ENCODE measurements at regions not wholly inside any gene's neighbourhood (a gene's known extent, or its start where the extent isn't known, plus 50 kb on each side); places are given as distances from the start of the nearest gene placed in this dataset.

DNA sequence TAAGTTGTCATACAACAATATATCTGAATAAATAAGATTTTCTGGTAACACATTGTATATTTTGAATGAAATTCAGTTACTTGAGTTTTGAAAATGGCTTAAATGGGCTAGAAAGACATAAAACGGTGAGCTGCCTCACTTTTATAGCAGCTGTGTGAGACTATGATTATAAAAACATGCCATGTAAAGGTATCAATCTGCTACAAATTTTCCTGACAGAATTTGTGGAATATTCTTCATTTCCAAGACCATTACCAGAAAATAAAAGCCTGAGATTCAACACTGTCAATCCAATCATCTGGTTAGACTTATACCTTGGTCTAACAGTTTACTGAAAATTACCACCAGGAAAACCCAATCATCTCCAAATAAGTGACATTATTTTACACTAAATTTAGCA is 181.1 kb downstream of the SPCS3 start:
- no peaks in the 10 kb centered on the region for H3K9me3 ChIP-seq (ENCODE audit: control insufficient read depth, low read length)
- H3K27me3 Mint-ChIP-seq (ENCODE audit: insufficient read depth) = no peaks in the 10 kb centered on the region
- DNase-seq = no peak
- no peaks in the 10 kb centered on the region for H3K4me1 ChIP-seq (ENCODE audit: control insufficient read depth, insufficient read depth, low read length)
- no peak overlapping the region for H3K27ac ChIP-seq (ENCODE audit: low read depth, low read length)
- WGBS, 2 experiments (ENCODE audit: insufficient coverage in 1 of 2, insufficient read length in 1 of 2) = 78 to 100% methylated on average over 1 of the region's 1 CpG
- H3K4me3 ChIP-seq (ENCODE audit: low read length) = no peak overlapping the region
- H3K4me3 Mint-ChIP-seq = no peak overlapping the region
- TF ChIP-seq, protein P1, sequence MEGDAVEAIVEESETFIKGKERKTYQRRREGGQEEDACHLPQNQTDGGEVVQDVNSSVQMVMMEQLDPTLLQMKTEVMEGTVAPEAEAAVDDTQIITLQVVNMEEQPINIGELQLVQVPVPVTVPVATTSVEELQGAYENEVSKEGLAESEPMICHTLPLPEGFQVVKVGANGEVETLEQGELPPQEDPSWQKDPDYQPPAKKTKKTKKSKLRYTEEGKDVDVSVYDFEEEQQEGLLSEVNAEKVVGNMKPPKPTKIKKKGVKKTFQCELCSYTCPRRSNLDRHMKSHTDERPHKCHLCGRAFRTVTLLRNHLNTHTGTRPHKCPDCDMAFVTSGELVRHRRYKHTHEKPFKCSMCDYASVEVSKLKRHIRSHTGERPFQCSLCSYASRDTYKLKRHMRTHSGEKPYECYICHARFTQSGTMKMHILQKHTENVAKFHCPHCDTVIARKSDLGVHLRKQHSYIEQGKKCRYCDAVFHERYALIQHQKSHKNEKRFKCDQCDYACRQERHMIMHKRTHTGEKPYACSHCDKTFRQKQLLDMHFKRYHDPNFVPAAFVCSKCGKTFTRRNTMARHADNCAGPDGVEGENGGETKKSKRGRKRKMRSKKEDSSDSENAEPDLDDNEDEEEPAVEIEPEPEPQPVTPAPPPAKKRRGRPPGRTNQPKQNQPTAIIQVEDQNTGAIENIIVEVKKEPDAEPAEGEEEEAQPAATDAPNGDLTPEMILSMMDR (conservative IDR thresholded peaks at IDR 0.05) = no peak
- H3K27me3 ChIP-seq (ENCODE audit: control insufficient read depth, insufficient read depth, low read length, poor library complexity, severe bottlenecking) = no peaks in the 10 kb centered on the region
- H3K36me3 Mint-ChIP-seq (ENCODE audit: low read depth) = no peaks in the 10 kb centered on the region
- H3K9me3 Mint-ChIP-seq = no peaks in the 10 kb centered on the region
- H3K36me3 ChIP-seq (ENCODE audit: control insufficient read depth, insufficient read depth, low read length) = no peaks in the 10 kb centered on the region
- H3K9ac ChIP-seq (ENCODE audit: extremely low read depth, low read length, poor library complexity, severe bottlenecking) = no peak overlapping the region
- H3K4me1 Mint-ChIP-seq = no peaks in the 10 kb centered on the region
- no peak overlapping the region for H3K27ac Mint-ChIP-seq

DNA sequence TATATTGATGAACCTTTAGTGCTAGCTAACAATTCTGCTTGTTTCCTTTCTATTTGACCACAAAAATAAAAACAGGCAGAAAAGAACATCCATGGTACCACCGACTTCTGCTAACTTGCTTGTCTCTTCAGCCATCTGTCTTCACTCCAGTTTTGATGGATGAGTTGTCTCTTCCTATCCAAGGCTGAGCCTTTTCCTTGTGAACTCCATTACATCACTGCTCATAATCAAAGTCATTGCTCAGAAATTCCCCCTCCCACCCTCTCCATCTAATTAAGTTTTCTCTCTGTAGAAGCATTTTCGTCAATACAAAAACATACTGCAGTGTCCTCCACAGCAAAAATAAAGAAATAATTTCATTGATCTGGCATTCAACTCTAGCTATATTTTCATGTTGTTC is 184.4 kb downstream of the SPCS3 start:
- H3K36me3 Mint-ChIP-seq (ENCODE audit: low read depth) = no peaks in the 10 kb centered on the region
- Histone ChIP-seq H3K36me3 (ENCODE audit: control insufficient read depth, insufficient read depth, low read length) (no peaks in the 10 kb centered on the region), H3K4me3 (ENCODE audit: low read length) (no peak overlapping the region), H3K9me3 (ENCODE audit: control insufficient read depth, low read length) (no peaks in the 10 kb centered on the region), H3K27ac (ENCODE audit: low read depth, low read length) (no peak overlapping the region), H3K9ac (ENCODE audit: extremely low read depth, low read length, poor library complexity, severe bottlenecking) (no peak overlapping the region), H3K27me3 (ENCODE audit: control insufficient read depth, insufficient read depth, low read length, poor library complexity, severe bottlenecking) (no peaks in the 10 kb centered on the region), H3K4me1 (ENCODE audit: control insufficient read depth, insufficient read depth, low read length) (no peaks in the 10 kb centered on the region)
- no peaks in the 10 kb centered on the region for H3K9me3 Mint-ChIP-seq
- no peak overlapping the region for H3K4me3 Mint-ChIP-seq
- no peaks in the 10 kb centered on the region for H3K4me1 Mint-ChIP-seq
- TF ChIP-seq, protein P1 (conservative IDR thresholded peaks at IDR 0.05) = no peak
- no peak for DNase-seq
- no peaks in the 10 kb centered on the region for H3K27me3 Mint-ChIP-seq (ENCODE audit: insufficient read depth)
- H3K27ac Mint-ChIP-seq = no peak overlapping the region
- 79 to 93% methylated on average over 2 of the region's 2 CpGs for WGBS, 2 experiments (ENCODE audit: insufficient coverage in 1 of 2, insufficient read length in 1 of 2)

DNA sequence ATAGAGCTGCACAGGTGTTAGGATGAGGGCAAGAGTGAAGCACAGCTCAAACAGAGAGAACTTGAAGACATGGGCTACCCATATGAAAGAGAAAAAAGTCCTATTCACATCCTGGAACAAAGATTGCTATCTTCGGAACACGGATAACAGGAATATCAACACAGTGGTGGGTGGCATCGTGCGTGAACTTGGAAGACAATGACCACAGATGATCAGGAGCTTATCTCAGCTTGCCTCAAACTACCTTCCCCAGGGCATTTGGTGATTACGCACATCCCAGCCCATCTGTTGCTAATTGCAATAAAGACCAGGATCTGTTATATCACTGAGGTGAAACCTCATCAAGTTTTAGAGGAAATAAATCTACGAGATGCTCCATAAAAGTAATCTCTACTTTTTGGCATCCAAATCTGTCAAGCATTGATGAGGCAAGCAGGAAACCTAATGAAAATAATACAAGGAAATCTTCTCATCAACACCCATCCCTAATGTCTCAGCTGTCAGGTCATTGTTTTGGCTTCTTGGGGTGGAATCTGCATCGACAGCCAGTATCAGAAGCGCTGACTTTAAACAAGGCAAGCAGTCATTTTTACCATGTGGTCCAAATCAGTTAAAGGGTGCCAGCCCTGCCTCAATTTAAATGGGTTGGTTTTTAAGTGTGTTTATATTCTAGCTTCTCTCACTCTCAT is 188.2 kb downstream of the SPCS3 start:
- no peak overlapping the region for H3K27ac Mint-ChIP-seq
- WGBS, 2 experiments (ENCODE audit: insufficient coverage in 1 of 2, insufficient read length in 1 of 2) = 95 to 97% methylated on average over 5 to 8 of the region's 8 CpGs

More for the DNA sequence above, 188.2 kb downstream of the SPCS3 start:
- Histone ChIP-seq H3K27ac (ENCODE audit: low read depth, low read length) (no peak overlapping the region), H3K4me1 (ENCODE audit: control insufficient read depth, insufficient read depth, low read length) (no peaks in the 10 kb centered on the region), H3K27me3 (ENCODE audit: control insufficient read depth, insufficient read depth, low read length, poor library complexity, severe bottlenecking) (no peaks in the 10 kb centered on the region), H3K9ac (ENCODE audit: extremely low read depth, low read length, poor library complexity, severe bottlenecking) (no peak overlapping the region), H3K4me3 (ENCODE audit: low read length) (no peak overlapping the region), H3K36me3 (ENCODE audit: control insufficient read depth, insufficient read depth, low read length) (no peaks in the 10 kb centered on the region), H3K9me3 (ENCODE audit: control insufficient read depth, low read length) (no peaks in the 10 kb centered on the region)
- H3K9me3 Mint-ChIP-seq = no peaks in the 10 kb centered on the region
- no peak overlapping the region for H3K4me3 Mint-ChIP-seq
- no peaks in the 10 kb centered on the region for H3K4me1 Mint-ChIP-seq
- H3K27me3 Mint-ChIP-seq (ENCODE audit: insufficient read depth) = no peaks in the 10 kb centered on the region
- no peaks in the 10 kb centered on the region for H3K36me3 Mint-ChIP-seq (ENCODE audit: low read depth)
- TF ChIP-seq, protein P1 (conservative IDR thresholded peaks at IDR 0.05) = no peak
- DNase-seq = no peak
